Upper lobe of left lung (tissue), 4 donors: ENCODE measurements at regions not wholly inside any gene's neighbourhood (a gene's known extent, or its start where the extent isn't known, plus 50 kb on each side); places are given as distances from the start of the nearest gene placed in this dataset.

Experiments used
- CTCF ChIP-seq, 6 experiments: fragments of 450-650 bp in 4 of 6; fragments of 200-600 bp in 2 of 6; sonication (generic) in 2 of 6; IDR thresholded peaks; one replicate each; pipeline ENCODE4 v1.5.1; 2016 to 2019; ENCODE audit warnings: antibody characterized with exemption in 6 of 6
- EP300 ChIP-seq, 4 donors: sonication (generic); formaldehyde crosslinking; IDR thresholded peaks; one replicate each; pipeline ENCODE4 v1.5.1; 2017; ENCODE audit warnings: antibody characterized with exemption in 4 of 4, control low read depth in 2 of 4

GRCh38 chr17:62865586-62865985 lies 57.5 kb upstream of the MARCHF10 start:
- TF ChIP-seq CTCF (IDR thresholded peaks at IDR 0.05): no peak
- no peak for TF ChIP-seq EP300 (IDR thresholded peaks at IDR 0.05)
